Breast epithelium (tissue), 3 donors: ENCODE measurements at regions not wholly inside any gene's neighbourhood (a gene's known extent, or its start where the extent isn't known, plus 50 kb on each side); places are given as distances from the start of the nearest gene placed in this dataset.

Experiments
- CTCF ChIP-seq, 3 donors: fragments of 450-650 bp; IDR thresholded peaks; one replicate each; pipeline ENCODE4 v1.5.1; 2016 to 2017; ENCODE audit warnings: antibody characterized with exemption in 3 of 3, mild to moderate bottlenecking in 3 of 3, moderate library complexity in 3 of 3
- POLR2A ChIP-seq: fragments of 450-650 bp; IDR thresholded peaks from one replicate; pipeline ENCODE4 v1.6.1; 2016; ENCODE audit warnings: antibody characterized with exemption, mild to moderate bottlenecking, moderate library complexity

GRCh38 chr3:66809595-66809958, 188.5 kb upstream of the KBTBD8 start:
- no peak for TF ChIP-seq CTCF (IDR thresholded peaks at IDR 0.05)
- no peak for TF ChIP-seq POLR2A
